ENCODE measurements at regions not wholly inside any gene's neighbourhood (a gene's known extent, or its start where the extent isn't known, plus 50 kb on each side); places are given as distances from the start of the nearest gene placed in this dataset.

- ATAC-seq (no peak), DNase-seq (no peak)
- Histone ChIP-seq H3K27ac (ENCODE audit: low read length) (no peak overlapping the region), H3K4me1 (ENCODE audit: insufficient read depth, low read length) (no peaks in the 10 kb centered on the region), H3K79me2 (ENCODE audit: low read length) (no peaks in the 10 kb centered on the region), H3F3A (ENCODE audit: low read length, unreplicated experiment) (no peaks in the 10 kb centered on the region), H4K20me1 (ENCODE audit: low read length) (no peaks in the 10 kb centered on the region), H2AFZ (ENCODE audit: low read length) (no peak overlapping the region), H3K4me3 (ENCODE audit: low read length) (no peak overlapping the region), H3K9me2 (replicated peaks; ENCODE audit: low read length) (no peaks in the 10 kb centered on the region), H3K27me3 (ENCODE audit: low read length) (no peaks in the 10 kb centered on the region), H3K9me3 (ENCODE audit: low read length) (no peaks in the 10 kb centered on the region), H3K9ac (ENCODE audit: low read length) (no peak overlapping the region), H3K4me2 (ENCODE audit: low read length) (no peak overlapping the region), H3K36me3 (ENCODE audit: low read depth, low read length) (no peaks in the 10 kb centered on the region)
- intact Hi-C loops (cut with micrococcal nuclease) = no loop called here
- POLR2A ChIA-PET (ENCODE audit: unreplicated experiment) = no interaction called here
- no peak for TF ChIP-seq CTCF (conservative IDR thresholded peaks at IDR 0.05; ENCODE audit: low read depth, low read length)
- no peak for TF ChIP-seq EZH2phosphoT487 (IDR thresholded peaks at IDR 0.05; ENCODE audit: borderline replicate concordance, low read length)
- no peak for TF ChIP-seq EZH2 (IDR thresholded peaks at IDR 0.05; ENCODE audit: low read length, unreplicated experiment)
- CTCF ChIA-PET = no interaction called here
- no TSS peak for BruUV-seq (replicated peaks)
Measured at GRCh38 chr12:5248230-5248629, 183.7 kb upstream of the NTF3 start.

GRCh38 chr12:5248999-5249526 lies 182.8 kb upstream of the NTF3 start:
- ATAC-seq (no peak), DNase-seq (no peak)
- ChIA-PET POLR2A (ENCODE audit: unreplicated experiment) (no interaction called here), CTCF (no interaction called here)
- no peak for TF ChIP-seq EZH2 (IDR thresholded peaks at IDR 0.05; ENCODE audit: low read length, unreplicated experiment)
- no peak for TF ChIP-seq EZH2phosphoT487 (IDR thresholded peaks at IDR 0.05; ENCODE audit: borderline replicate concordance, low read length)
- no peak for TF ChIP-seq CTCF (conservative IDR thresholded peaks at IDR 0.05; ENCODE audit: low read depth, low read length)
- intact Hi-C loops (cut with micrococcal nuclease) = no loop called here
- no peaks in the 10 kb centered on the region for H3K36me3 ChIP-seq (ENCODE audit: low read depth, low read length)
- H3K4me1 ChIP-seq (ENCODE audit: insufficient read depth, low read length) = no peaks in the 10 kb centered on the region
- no peak overlapping the region for H3K9ac ChIP-seq (ENCODE audit: low read length)
- H3K9me2 ChIP-seq (replicated peaks; ENCODE audit: low read length) = no peaks in the 10 kb centered on the region
- no peaks in the 10 kb centered on the region for H3K79me2 ChIP-seq (ENCODE audit: low read length)
- H2AFZ ChIP-seq (ENCODE audit: low read length) = no peak overlapping the region
- H4K20me1 ChIP-seq (ENCODE audit: low read length) = no peaks in the 10 kb centered on the region
- no peak overlapping the region for H3K27ac ChIP-seq (ENCODE audit: low read length)
- H3K4me2 ChIP-seq (ENCODE audit: low read length) = no peak overlapping the region
- no peak overlapping the region for H3K4me3 ChIP-seq (ENCODE audit: low read length)
- BruUV-seq (replicated peaks) = no TSS peak
- no peaks in the 10 kb centered on the region for H3K27me3 ChIP-seq (ENCODE audit: low read length)
- H3K9me3 ChIP-seq (ENCODE audit: low read length) = no peaks in the 10 kb centered on the region
- H3F3A ChIP-seq (ENCODE audit: low read length, unreplicated experiment) = no peaks in the 10 kb centered on the region

GRCh38 chr12:5251092-5251491 lies 180.8 kb upstream of the NTF3 start:
- ChIA-PET POLR2A (ENCODE audit: unreplicated experiment) (no interaction called here), CTCF (no interaction called here)
- Histone ChIP-seq H3F3A (ENCODE audit: low read length, unreplicated experiment) (no peaks in the 10 kb centered on the region), H3K4me3 (ENCODE audit: low read length) (no peak overlapping the region), H2AFZ (ENCODE audit: low read length) (no peak overlapping the region), H4K20me1 (ENCODE audit: low read length) (no peaks in the 10 kb centered on the region), H3K27me3 (ENCODE audit: low read length) (no peaks in the 10 kb centered on the region), H3K4me2 (ENCODE audit: low read length) (no peak overlapping the region), H3K9ac (ENCODE audit: low read length) (no peak overlapping the region), H3K79me2 (ENCODE audit: low read length) (no peaks in the 10 kb centered on the region), H3K9me3 (ENCODE audit: low read length) (no peaks in the 10 kb centered on the region), H3K27ac (ENCODE audit: low read length) (no peak overlapping the region), H3K36me3 (ENCODE audit: low read depth, low read length) (no peaks in the 10 kb centered on the region), H3K4me1 (ENCODE audit: insufficient read depth, low read length) (no peaks in the 10 kb centered on the region), H3K9me2 (replicated peaks; ENCODE audit: low read length) (no peaks in the 10 kb centered on the region)
- DNase-seq (no peak), ATAC-seq (no peak)
- BruUV-seq (replicated peaks) = no TSS peak
- intact Hi-C loops (cut with micrococcal nuclease) = no loop called here
- no peak for TF ChIP-seq CTCF (conservative IDR thresholded peaks at IDR 0.05; ENCODE audit: low read depth, low read length)
- no peak for TF ChIP-seq EZH2 (IDR thresholded peaks at IDR 0.05; ENCODE audit: low read length, unreplicated experiment)
- TF ChIP-seq EZH2phosphoT487 (IDR thresholded peaks at IDR 0.05; ENCODE audit: borderline replicate concordance, low read length) = no peak
